SK-N-SH (cell line): ENCODE measurements at regions not wholly inside any gene's neighbourhood (a gene's known extent, or its start where the extent isn't known, plus 50 kb on each side); places are given as distances from the start of the nearest gene placed in this dataset.

Experiments used
- CTCF ChIA-PET: fragments of 300-600, 350-600 bp; formaldehyde crosslinking; extraction: SDS; loops from one replicate; lab custom pipeline; 2021; lab: Yijun Ruan, JAX
- POLR2A ChIA-PET: fragments of 350-600 bp; sonication (Branson Sonifier 250); formaldehyde crosslinking; extraction: SDS; loops from one replicate; lab custom pipeline; 2020; ENCODE audit warnings: antibody characterized with exemption, inconsistent platforms; lab: Yijun Ruan, JAX
- DNase-seq: peaks from one replicate; pipeline ENCODE4 v3.0.0; 2012
- H2AFZ ChIP-seq: fragments of 200-600 bp; sonication (generic); 2 replicates; pipeline ENCODE4 v1.8.1; 2016; ENCODE audit warnings: antibody characterized with exemption, mild to moderate bottlenecking, low read depth
- H3F3A ChIP-seq: fragments of 200-600 bp; sonication (generic); replicated peaks from 2 replicates; pipeline ENCODE3; 2016; ENCODE audit warnings: antibody characterized with exemption, mild to moderate bottlenecking; ENCODE audit not compliant: insufficient read depth
- H3K27ac ChIP-seq, 2 experiments: fragments of 200-500 bp in 1 of 2; fragments of 200-600 bp in 1 of 2; sonication (Bioruptor generic) in 1 of 2; sonication (generic), shearing (Covaris generic) in 1 of 2; 2 replicates each; pipeline versions ENCODE4 v1.5.1 to v1.6.1; 2014 to 2016; ENCODE audit warnings: low read depth in 2 of 2, inconsistent platforms in 1 of 2, low read length in 1 of 2, mild to moderate bottlenecking in 1 of 2, mixed read lengths in 1 of 2
- H3K27me3 ChIP-seq: fragments of 200-600 bp; sonication (generic), shearing (Covaris generic); 2 replicates; pipeline ENCODE4 v1.6.1; 2016; ENCODE audit warnings: mixed run types; ENCODE audit not compliant: insufficient read depth
- H3K36me3 ChIP-seq, 2 experiments: fragments of 200-500 bp in 1 of 2; fragments of 200-600 bp in 1 of 2; sonication (Bioruptor generic) in 1 of 2; sonication (generic) in 1 of 2; replicated peaks in 1 of 2; 2 replicates each; pipeline versions ENCODE3 to v1.5.1; 2014 to 2016; ENCODE audit warnings: low read length in 1 of 2, mild to moderate bottlenecking in 1 of 2; ENCODE audit not compliant: insufficient read depth in 2 of 2, control insufficient read depth in 1 of 2
- H3K4me1 ChIP-seq, 2 experiments: fragments of 200-500 bp in 1 of 2; fragments of 200-600 bp in 1 of 2; sonication (Bioruptor generic) in 1 of 2; sonication (generic), shearing (Covaris generic) in 1 of 2; 2 replicates each; pipeline versions ENCODE4 v1.5.1 to v1.6.1; 2014 to 2016; ENCODE audit warnings: low read depth in 1 of 2, low read length in 1 of 2, mixed run types in 1 of 2; ENCODE audit not compliant: insufficient read depth in 2 of 2, control insufficient read depth in 1 of 2
- H3K4me2 ChIP-seq: fragments of 200-600 bp; sonication (generic), shearing (Covaris generic); 2 replicates; pipeline ENCODE4 v1.6.1; 2017; ENCODE audit warnings: mixed run types
- H3K4me3 ChIP-seq, 2 experiments: fragments of 200-500 bp in 1 of 2; fragments of 200-600 bp in 1 of 2; sonication (Bioruptor generic) in 1 of 2; sonication (generic), shearing (Covaris generic) in 1 of 2; 2 replicates each; pipeline versions ENCODE4 v1.5.1 to v1.8.1; 2014 to 2016; ENCODE audit warnings: low read depth in 2 of 2, inconsistent platforms in 1 of 2, low read length in 1 of 2, mild to moderate bottlenecking in 1 of 2, mixed read lengths in 1 of 2, moderate library complexity in 1 of 2
- H3K79me2 ChIP-seq: fragments of 200-600 bp; sonication (generic); 2 replicates; pipeline ENCODE4 v1.8.1; 2017; ENCODE audit warnings: mild to moderate bottlenecking; ENCODE audit not compliant: insufficient read depth
- H3K9ac ChIP-seq: fragments of 200-600 bp; sonication (generic); 2 replicates; pipeline ENCODE4 v1.6.1; 2017; ENCODE audit warnings: mixed run types
- H3K9me2 ChIP-seq: fragments of 200-600 bp; sonication (generic); 2 replicates; pipeline ENCODE4 v1.6.1; 2017; ENCODE audit warnings: mixed run types
- H3K9me3 ChIP-seq: fragments of 200-600 bp; sonication (generic); 2 replicates; pipeline ENCODE4 v1.6.1; 2017; ENCODE audit warnings: mixed run types, mild to moderate bottlenecking, moderate library complexity
- H4K20me1 ChIP-seq: fragments of 200-600 bp; sonication (generic); 2 replicates; pipeline ENCODE4 v1.6.1; 2017; ENCODE audit warnings: mild to moderate bottlenecking, mixed run types; ENCODE audit not compliant: insufficient read depth
- CHD2 ChIP-seq: fragments of 150-350 bp; IDR thresholded peaks from 2 replicates; pipeline ENCODE4 v1.6.1; 2018; ENCODE audit warnings: low read length; ENCODE audit not compliant: partially characterized antibody
- CTCF ChIP-seq: fragments of 200-600 bp; sonication (generic); IDR thresholded peaks from 2 replicates; pipeline ENCODE4 v1.6.1; 2017; ENCODE audit warnings: antibody characterized with exemption, mild to moderate bottlenecking, moderate library complexity
- EP300 ChIP-seq, 2 experiments: IDR thresholded peaks; 2 replicates each; pipeline versions ENCODE4 v1.4.0 to v1.6.1; 2012; ENCODE audit warnings: borderline replicate concordance in 1 of 2, low read depth in 1 of 2, low read length in 1 of 2
- EZH2phosphoT487 ChIP-seq: fragments of 200-600 bp; sonication (generic); IDR thresholded peaks from 2 replicates; pipeline ENCODE4 v1.6.1; 2017; ENCODE audit warnings: low read depth, mixed run types, mild to moderate bottlenecking, antibody characterized with exemption, moderate library complexity, borderline replicate concordance
- GABPA ChIP-seq: IDR thresholded peaks from 2 replicates; pipeline ENCODE4 v1.4.0; 2012; ENCODE audit warnings: low read depth, mild to moderate bottlenecking
- MEF2A ChIP-seq: IDR thresholded peaks from 2 replicates; pipeline ENCODE4 v1.4.0; 2012; ENCODE audit warnings: low read depth, borderline replicate concordance
- PBX3 ChIP-seq: IDR thresholded peaks from 2 replicates; pipeline ENCODE4; 2012
- RXRA ChIP-seq: IDR thresholded peaks from 2 replicates; pipeline ENCODE4 v1.4.0; 2012; ENCODE audit warnings: low read depth, mild to moderate bottlenecking, borderline replicate concordance
- TCF12 ChIP-seq: IDR thresholded peaks from 2 replicates; pipeline ENCODE4 v1.4.0; 2012
- WGBS: methylation state at CpG from one replicate; pipeline ENCODE4 v1.1.6; 2017; ENCODE audit warnings: low lambda C conversion rate; 5-methylcytosine and 5-hydroxymethylcytosine counted together
- TF ChIP-seq, protein P1 (sequence below): fragments of 150-350 bp; IDR thresholded peaks from 2 replicates; pipeline ENCODE4 v1.6.1; 2016; ENCODE audit warnings: mild to moderate bottlenecking, low read depth, low read length

DNA sequence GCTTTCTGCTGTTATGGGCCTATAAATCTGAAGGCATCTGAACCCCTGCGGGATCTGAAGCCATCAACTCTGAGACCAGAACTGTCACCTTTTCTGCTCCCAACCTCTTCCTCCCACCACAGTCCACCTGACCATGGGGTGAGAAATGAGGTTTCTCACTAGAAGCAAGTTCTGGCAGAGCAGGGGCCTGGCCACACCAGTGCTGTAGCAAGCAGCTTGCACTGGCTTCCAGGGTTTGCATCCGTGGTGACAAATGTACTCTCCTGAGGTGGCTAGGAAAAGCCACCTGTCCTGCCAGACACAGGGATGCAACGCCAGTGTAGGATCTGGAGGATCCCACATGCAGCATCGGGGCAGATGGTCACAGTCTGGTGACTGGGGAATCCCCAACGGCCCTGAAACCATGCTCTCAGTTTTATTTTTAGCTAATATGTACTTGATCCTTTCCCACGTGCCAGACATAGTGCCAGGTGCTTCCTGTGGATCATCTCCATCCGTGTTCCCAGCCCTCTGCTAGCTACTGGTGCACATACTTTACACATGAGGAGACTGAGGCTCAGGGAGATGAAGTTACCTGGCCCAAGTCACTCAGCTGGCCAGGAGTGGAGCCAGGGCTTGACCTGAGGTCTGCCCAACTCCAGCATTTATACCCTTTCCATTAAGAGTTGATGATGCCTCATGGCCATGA lies 122.1 kb upstream of the SPACA1 start (continued):
- TF ChIP-seq, protein P1, sequence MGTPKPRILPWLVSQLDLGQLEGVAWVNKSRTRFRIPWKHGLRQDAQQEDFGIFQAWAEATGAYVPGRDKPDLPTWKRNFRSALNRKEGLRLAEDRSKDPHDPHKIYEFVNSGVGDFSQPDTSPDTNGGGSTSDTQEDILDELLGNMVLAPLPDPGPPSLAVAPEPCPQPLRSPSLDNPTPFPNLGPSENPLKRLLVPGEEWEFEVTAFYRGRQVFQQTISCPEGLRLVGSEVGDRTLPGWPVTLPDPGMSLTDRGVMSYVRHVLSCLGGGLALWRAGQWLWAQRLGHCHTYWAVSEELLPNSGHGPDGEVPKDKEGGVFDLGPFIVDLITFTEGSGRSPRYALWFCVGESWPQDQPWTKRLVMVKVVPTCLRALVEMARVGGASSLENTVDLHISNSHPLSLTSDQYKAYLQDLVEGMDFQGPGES = no peak
- no peak for TF ChIP-seq GABPA

DNA sequence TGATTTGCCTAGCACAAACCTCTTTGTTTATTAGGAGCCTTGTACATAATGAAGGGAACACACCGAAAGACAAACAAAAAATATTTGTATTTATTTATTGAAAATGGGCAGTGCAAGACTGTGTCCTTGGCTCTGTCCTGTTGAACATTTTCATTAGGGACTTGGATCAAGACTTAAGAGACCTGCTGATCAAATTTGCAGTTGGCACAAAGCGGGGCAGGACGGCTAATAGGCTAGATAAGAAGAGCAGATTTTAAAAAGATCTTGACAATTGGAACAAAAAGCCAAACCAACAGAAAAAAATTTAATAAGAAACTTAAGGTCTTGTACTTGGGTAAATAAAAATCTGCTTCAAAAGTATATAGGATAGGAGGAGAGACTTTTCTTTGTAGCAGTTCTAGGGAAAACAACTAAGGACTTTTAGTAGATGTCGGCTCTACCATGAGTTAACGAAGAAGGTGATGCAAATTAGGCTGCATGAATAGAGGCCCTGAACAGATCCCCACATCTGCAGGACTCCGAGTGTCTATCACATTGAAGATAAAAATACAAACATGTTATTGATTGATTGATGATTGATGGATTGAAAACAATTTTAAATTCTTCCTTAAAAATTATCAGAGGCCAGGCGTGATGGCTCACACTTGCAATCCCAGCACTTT lies 124.1 kb upstream of the SPACA1 start:
- Histone ChIP-seq H3K27ac (no peak overlapping the region), H3K4me1 (no peaks in the 10 kb centered on the region; a peak in 1 of 4 replicates), H2AFZ (no peak overlapping the region), H3K9ac (no peak overlapping the region), H3K36me3 (no peaks in the 10 kb centered on the region), H3K27me3 (no peaks in the 10 kb centered on the region), H4K20me1 (no peaks in the 10 kb centered on the region), H3F3A (no peaks in the 10 kb centered on the region), H3K4me3 (no peak overlapping the region), H3K9me2 (no peaks in the 10 kb centered on the region), H3K9me3 (no peaks in the 10 kb centered on the region), H3K79me2 (no peaks in the 10 kb centered on the region), H3K4me2 (no peak overlapping the region)
- CTCF ChIA-PET = no interaction called here
- DNase-seq = no peak
- 62% methylated on average over 7 of the region's 7 CpGs for WGBS
- POLR2A ChIA-PET = no interaction called here
- TF ChIP-seq TCF12 = no peak

GRCh38 chr6:87922947-87923330 lies 124.7 kb upstream of the SPACA1 start:
- Histone ChIP-seq H2AFZ (no peak overlapping the region), H3K9me2 (no peaks in the 10 kb centered on the region), H3K9me3 (no peaks in the 10 kb centered on the region), H3F3A (no peaks in the 10 kb centered on the region), H3K4me2 (no peak overlapping the region), H3K79me2 (no peaks in the 10 kb centered on the region), H3K36me3 (no peaks in the 10 kb centered on the region), H3K4me1 (no peaks in the 10 kb centered on the region; a peak in 1 of 4 replicates)
- CTCF ChIA-PET = interaction anchor here (1.3 to 1.5 kb wide), 3 partner anchors 91 to 948 kb away, joined by 4 to 6 read pairs (median 5); no protein-coding TSS in a partner anchor
- WGBS = 26% methylated on average over 2 of the region's 2 CpGs
- POLR2A ChIA-PET = no interaction called here
- TF ChIP-seq EZH2phosphoT487 = no peak
- TF ChIP-seq MEF2A = no peak
- TF ChIP-seq CHD2 = no peak
- TF ChIP-seq RXRA = no peak
- no peak for TF ChIP-seq PBX3
- no peak for TF ChIP-seq EP300 (IDR thresholded peaks at IDR 0.05; ENCODE audit: borderline replicate concordance in 1 of 2, low read depth in 1 of 2, low read length in 1 of 2)
- TF ChIP-seq CTCF = no peak
- TF ChIP-seq, all 33 proteins: peak for 0
- H3K27me3 ChIP-seq = no peaks in the 10 kb centered on the region
- H3K9ac ChIP-seq = no peak overlapping the region
- peak; percentile 9 for DNase-seq
- no peak overlapping the region for H3K4me3 ChIP-seq
- H3K27ac ChIP-seq = no peak overlapping the region
- no peaks in the 10 kb centered on the region for H4K20me1 ChIP-seq
